ENCODE measurements at regions not wholly inside any gene's neighbourhood (a gene's known extent, or its start where the extent isn't known, plus 50 kb on each side); places are given as distances from the start of the nearest gene placed in this dataset.

- DNase-seq: no peak
Measured at GRCh38 chr9:99721898-99722297, 99.8 kb upstream of the NR4A3 start.

GRCh38 chr9:99722877-99723276 is 98.8 kb upstream of the NR4A3 start:
- no peak for DNase-seq

DNA sequence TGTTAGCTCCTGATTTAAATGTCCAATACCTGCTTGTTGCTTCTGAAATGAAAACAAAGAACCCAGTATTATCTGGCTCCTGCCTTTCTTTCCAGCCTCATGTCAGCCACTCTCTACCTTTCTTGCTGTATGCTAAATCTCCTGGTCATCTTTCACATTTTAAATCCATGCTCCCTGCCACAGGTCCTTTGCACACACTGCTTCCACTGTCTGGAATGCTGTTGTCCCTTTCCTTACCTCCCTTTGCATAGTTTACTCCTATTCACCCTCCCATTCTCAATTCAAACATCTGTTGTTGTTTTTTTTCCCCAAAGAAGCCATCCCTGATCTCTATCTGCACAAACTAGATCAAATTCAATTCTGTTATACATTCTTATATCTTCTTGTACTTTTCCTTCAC is 97.0 kb upstream of the NR4A3 start:
- no peak for DNase-seq

GRCh38 chr9:99725852-99726251 is 95.8 kb upstream of the NR4A3 start:
- DNase-seq: no peak

DNA sequence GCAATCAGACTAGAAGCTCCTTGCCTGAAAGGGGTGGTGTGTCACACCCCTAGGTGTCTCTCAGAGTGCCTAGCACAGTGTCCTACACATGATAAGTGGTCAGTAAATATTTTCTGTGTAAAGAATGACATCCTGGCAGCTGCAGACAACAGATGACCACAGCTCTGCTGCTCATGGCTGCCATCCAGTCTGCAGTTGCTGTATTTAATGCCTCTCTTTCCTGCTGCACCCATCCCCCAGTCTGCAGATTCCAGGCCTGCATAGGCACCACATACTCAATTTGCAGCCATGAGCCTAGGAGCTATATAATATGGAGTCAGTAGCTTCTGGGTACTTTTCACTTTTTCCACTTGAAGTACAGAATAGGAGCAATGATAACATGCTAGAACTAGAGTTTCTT is 94.9 kb upstream of the NR4A3 start:
- peak in 2 of 3 experiments; percentile 5 to 37 for DNase-seq

DNA sequence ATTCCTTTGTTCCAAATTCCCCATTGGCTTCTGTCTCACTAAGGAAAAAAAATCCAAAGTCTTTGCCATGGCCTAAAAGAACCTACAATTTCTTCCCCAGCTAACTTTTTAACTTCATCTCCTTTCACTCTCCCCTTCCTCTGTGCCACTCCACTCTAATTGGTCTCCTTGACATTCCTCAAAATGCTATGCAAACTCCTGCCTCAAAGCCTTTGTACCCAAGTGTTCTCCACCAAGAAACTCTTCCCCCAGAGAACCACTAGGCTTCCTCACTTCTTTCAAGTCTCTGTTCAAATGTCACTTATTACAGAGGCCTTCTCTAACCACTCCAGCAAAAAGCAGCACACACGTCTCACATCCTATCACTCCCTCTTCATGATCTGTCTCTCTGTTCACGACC is 91.6 kb upstream of the NR4A3 start:
- DNase-seq: no peak

- DNase-seq: no peak
Measured at GRCh38 chr9:99731950-99732349, 89.7 kb upstream of the NR4A3 start.

GRCh38 chr9:99732715-99733114 is 89.0 kb upstream of the NR4A3 start:
- DNase-seq: peak in 1 of 3 experiments; percentile 43

DNA sequence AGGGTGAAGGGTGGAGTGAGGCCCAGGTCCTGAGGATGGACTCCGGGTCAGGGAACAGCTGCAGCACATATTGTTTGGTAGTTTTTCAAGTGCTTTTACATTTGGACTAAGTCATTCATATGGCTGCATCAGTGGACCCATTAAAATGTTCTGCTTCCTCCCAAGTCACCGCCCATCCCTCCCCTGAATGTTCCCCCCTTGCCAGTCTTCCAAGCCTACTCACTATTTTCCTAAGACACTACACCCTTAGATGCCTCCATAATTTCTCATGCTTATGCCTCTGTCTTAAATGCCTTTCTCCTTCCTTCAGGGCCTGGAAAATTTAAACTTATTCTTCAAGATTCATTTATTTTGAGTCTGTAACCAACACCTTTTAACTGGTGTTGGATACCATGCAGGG is 86.6 kb upstream of the NR4A3 start:
- DNase-seq: no peak

GRCh38 chr9:99736291-99736690 is 85.4 kb upstream of the NR4A3 start:
- no peak for DNase-seq

DNA sequence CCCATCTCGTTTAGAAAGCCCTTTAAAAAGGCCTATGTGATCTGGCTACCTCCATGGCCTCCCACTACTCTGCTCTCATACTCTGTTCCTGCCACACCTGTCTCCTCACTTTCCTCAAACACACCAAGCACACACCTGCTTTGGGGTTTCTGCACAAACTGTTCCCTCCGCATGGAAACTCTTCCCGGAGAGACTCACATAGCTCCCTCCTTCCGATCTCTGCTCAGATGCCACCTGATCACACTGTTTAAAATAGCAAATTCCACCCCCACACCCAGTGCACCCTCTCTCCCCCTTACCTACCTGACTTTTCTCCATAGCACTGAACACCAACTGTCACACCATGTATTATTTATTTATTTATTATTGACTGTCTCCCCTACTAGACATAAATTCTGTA is 84.0 kb upstream of the NR4A3 start:
- DNase-seq: peak in 2 of 3 experiments; percentile 31 to 50

GRCh38 chr9:99743006-99743405 is 78.7 kb upstream of the NR4A3 start:
- DNase-seq: no peak

DNA sequence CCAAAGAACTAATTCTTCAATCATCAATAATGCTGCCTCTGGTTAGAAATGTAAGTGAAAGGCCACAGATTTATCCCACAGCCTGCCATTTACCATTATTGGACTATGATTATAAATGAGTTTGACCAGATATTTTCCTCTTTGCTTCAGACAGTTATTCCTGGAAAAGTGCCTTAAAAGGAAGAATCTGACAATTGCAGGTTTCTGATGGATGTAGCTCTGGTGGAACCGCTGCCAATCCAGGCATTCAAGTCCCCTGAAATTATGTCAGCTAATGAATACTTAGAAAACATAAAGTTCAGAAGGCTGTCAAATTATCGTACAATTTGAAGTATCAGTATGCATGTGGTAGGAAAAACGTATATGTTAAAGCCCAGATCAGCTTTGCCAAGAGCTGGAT is 78.2 kb upstream of the NR4A3 start:
- no peak for DNase-seq

DNA sequence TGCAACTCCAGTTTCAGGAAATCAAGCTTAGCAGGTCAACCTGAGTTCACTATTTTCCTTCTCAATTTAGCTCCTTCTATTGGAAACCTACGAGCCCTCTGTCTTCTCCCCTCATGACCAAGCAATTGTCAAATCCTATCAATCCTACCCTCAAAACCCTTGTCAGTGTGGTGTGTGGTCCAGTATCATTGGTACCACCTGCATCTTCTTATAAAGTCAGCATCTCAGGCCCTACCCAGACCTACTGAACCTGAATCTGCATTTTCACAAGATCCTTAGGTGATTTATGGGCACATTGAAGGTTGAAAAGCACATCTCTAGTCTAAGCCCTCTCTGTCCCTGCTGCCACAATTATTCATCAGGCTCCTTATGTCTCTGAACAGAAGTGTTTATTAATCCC is 77.6 kb upstream of the NR4A3 start:
- no peak for DNase-seq

- no peak for DNase-seq
Measured at GRCh38 chr9:99745085-99745484, 76.6 kb upstream of the NR4A3 start.

- DNase-seq: no peak
Measured at GRCh38 chr9:99746406-99746805, 75.3 kb upstream of the NR4A3 start.

- DNase-seq: no peak
Measured at GRCh38 chr9:99748266-99748665, 73.4 kb upstream of the NR4A3 start.

- DNase-seq: no peak
Measured at GRCh38 chr9:99748676-99749075, 73.0 kb upstream of the NR4A3 start.

DNA sequence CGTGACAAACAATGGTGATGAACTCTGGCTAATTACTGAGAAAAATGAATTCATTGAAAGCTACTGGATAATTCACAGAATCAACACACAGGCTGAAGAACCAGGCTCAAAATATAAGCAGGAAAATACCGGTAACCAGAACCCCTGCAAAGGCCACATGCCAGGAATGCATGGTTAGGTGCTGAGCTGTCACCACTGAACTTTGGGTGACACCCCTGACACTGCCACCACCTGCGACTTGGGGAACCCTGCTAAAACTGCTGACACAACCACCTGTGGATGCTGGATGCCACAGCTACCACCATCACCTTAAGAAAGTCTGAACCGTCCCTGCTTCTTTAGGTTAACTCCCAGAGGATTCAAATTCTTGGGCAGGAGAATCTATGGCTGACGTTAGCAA is 72.0 kb upstream of the NR4A3 start:
- DNase-seq: no peak

DNA sequence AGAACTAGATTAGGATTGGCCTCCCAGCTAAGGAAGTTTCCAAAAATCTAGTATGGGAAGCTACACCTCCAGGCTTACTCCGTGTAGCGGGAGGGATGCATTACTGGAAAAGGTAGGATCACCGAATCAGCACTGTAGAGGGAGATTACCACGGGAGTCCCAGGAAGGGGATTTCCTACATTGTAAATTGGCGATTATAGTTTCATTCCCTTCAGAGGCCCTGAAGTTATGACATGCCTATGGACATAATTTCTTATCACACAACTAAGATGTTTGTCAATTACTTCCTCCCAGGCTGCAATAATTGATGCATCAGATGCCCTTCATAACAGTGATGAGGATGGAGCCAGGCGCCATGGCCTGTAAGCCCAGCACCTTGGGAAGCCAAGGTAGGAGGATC is 71.2 kb upstream of the NR4A3 start:
- no peak for DNase-seq

DNA sequence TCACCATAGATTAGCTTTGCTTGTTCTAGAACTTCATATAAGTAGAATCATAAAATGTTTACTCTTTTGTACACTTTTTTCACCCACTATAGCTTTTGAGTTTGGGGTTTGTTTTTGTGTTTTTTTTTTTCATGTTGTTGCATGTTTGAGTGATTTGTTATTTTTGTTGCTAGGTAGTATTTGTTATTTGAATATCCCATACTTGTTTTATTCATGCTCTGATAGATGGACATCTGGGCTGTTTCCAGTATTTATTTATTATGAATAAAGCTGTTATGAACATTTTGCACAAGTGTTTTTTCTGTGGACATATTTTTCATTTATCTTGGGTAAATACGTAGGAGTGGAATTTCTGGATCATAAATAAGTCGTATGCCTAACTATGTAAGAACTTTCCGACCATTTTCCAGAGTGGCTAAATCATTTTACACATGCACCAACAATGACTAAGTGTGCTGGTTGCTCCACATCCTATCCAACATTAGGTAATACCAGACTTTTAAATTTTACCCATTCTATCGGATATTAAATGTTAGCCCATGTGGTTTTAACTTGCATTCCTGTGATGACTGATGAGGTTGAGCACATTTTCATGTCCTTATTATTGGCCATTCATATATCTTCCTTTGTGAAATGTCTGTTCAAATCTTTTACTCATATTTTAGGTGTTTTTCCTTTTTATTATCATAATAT is 69.1 kb upstream of the NR4A3 start:
- no peak for DNase-seq

DNA sequence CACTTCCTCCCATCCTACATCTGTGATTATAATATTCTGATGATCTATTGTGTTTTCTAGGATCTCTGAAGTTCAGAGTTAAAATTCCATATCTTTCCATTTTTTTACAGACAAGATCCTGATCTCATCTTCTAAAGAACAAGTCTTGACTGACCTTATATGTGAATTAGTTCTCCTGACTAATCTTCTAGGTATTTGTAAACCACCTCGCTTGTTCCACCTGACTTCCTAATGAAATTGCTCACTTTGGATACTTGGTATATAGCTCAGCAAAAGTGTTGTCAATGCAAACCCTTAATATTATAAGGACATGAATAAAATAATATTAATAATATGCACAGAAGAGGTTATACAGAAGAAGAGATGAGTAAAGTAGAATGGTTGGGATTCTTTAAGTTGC is 68.2 kb upstream of the NR4A3 start:
- DNase-seq: no peak

DNA sequence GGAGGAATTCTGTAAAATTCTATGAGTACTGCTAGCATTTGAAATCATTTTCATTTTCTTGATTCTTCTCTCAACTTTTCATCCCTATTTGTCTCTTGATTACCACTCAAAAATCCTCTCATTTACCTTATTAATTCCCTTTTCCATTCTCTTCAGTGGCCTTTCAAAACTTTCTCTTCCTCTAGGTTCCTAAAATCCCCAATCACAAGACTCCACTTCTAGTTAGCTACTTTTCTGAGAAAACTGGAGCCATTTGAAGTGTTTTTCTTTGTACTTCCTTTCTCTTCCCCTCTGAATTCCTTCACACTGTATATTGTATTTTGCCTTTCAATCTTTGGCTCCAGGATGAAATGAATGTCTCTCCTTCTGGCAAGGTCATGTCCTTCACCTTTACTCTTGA is 61.3 kb upstream of the NR4A3 start:
- DNase-seq: no peak

DNA sequence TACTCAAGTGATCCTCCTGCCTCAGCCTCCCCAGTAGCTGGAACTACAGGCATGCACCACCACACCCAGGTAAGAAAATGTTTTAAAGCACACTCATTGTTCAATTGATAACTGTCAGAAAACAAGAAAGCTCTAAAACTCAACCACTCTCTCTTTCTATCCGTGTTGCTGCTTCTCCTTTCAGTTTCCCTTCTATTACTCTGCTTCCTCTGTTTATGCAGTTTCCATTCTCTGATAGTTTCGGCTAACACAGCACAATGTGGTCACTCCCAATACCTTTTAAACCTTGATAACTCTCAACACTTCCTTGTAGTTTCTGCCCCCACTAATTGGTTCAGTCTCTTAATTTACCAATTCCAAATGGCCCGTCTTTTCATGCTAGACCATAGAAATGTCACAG is 59.2 kb upstream of the NR4A3 start:
- DNase-seq: no peak
